Panc1 (cell line): ENCODE measurements at regions not wholly inside any gene's neighbourhood (a gene's known extent, or its start where the extent isn't known, plus 50 kb on each side); places are given as distances from the start of the nearest gene placed in this dataset.

Source experiments
- ATAC-seq: fragments of 200-7000 bp; cut with Tn5 transposase; 2 replicates; pipeline ENCODE4 v1.9.1; 2020; ENCODE audit warnings: mild to moderate bottlenecking, moderate library complexity
- BruUV-seq: library from RNA; stranded (reverse); fragments of 400-500 nt; replicated peaks from 2 replicates; lab custom pipeline; 2021; lab: Mats Ljungman, UMichigan
- CTCF ChIA-PET: fragments of 300-600 bp; sonication (Branson Sonifier 250); formaldehyde crosslinking; loops from one replicate; lab custom pipeline; 2022; ENCODE audit warnings: antibody characterized with exemption; lab: Charles Lee
- POLR2A ChIA-PET: fragments of 300-600 bp; sonication (Branson Sonifier 250); formaldehyde crosslinking; loops from one replicate; lab custom pipeline; 2022; ENCODE audit warnings: antibody characterized with exemption; lab: Charles Lee
- DNase-seq: peaks from one replicate; pipeline ENCODE4 v3.0.0-alpha.2; 2010; ENCODE audit warnings: low read depth, low spot score
- H3K27ac ChIP-seq: 2 replicates; pipeline ENCODE4 v1.5.1; 2011; ENCODE audit warnings: mild to moderate bottlenecking, low read length, inconsistent platforms
- H3K27me3 ChIP-seq: fragments of 200-500 bp; sonication (Bioruptor generic); 2 replicates; pipeline ENCODE4 v1.6.0; 2014; ENCODE audit warnings: low read length, inconsistent platforms; ENCODE audit not compliant: control insufficient read depth, insufficient read depth
- H3K36me3 ChIP-seq: fragments of 200-500 bp; sonication (Bioruptor generic); 2 replicates; pipeline ENCODE4 v1.5.1; 2014; ENCODE audit warnings: inconsistent platforms, mild to moderate bottlenecking, low read length, moderate library complexity; ENCODE audit not compliant: control insufficient read depth, insufficient read depth
- H3K4me1 ChIP-seq: 2 replicates; pipeline ENCODE4 v1.5.1; 2011; ENCODE audit warnings: inconsistent platforms, mild to moderate bottlenecking, low read length, moderate library complexity; ENCODE audit not compliant: control insufficient read depth, insufficient read depth
- H3K4me3 ChIP-seq, 2 experiments: 2 replicates each; pipeline ENCODE4 v1.5.1; 2011 to 2012; ENCODE audit warnings: low read depth in 2 of 2, low read length in 2 of 2, mild to moderate bottlenecking in 2 of 2, inconsistent platforms in 1 of 2, moderate library complexity in 1 of 2
- H3K9me3 ChIP-seq: fragments of 200-500 bp; sonication (Bioruptor generic); 2 replicates; pipeline ENCODE4 v1.5.1; 2014; ENCODE audit warnings: low read depth, mild to moderate bottlenecking, inconsistent platforms, low read length, moderate library complexity; ENCODE audit not compliant: control insufficient read depth, insufficient read depth
- POLR2AphosphoS5 ChIP-seq: IDR thresholded peaks from 2 replicates; pipeline ENCODE4 v1.6.1; 2012; ENCODE audit warnings: mild to moderate bottlenecking, low read depth, low read length, moderate library complexity
- REST ChIP-seq, 2 experiments: IDR thresholded peaks; 2 replicates each; pipeline ENCODE4 v1.6.1; 2011 to 2012; ENCODE audit warnings: low read depth in 2 of 2, control low read depth in 1 of 2, low read length in 1 of 2, mild to moderate bottlenecking in 1 of 2, moderate library complexity in 1 of 2; ENCODE audit not compliant: insufficient read depth in 1 of 2
- SIN3A ChIP-seq: IDR thresholded peaks from 2 replicates; pipeline ENCODE4 v1.6.1; 2012; ENCODE audit warnings: low read depth, mild to moderate bottlenecking, low read length, moderate library complexity, borderline replicate concordance; ENCODE audit not compliant: insufficient read depth
- TCF7L2 ChIP-seq: IDR thresholded peaks from 2 replicates; pipeline ENCODE4 v1.6.1; 2011; ENCODE audit warnings: mild to moderate bottlenecking, low read depth, low read length, inconsistent platforms
- in situ Hi-C: cut with HindIII; loops from 2 replicates; pipeline ENCODE4 v1.10.0; 2016; ENCODE audit warnings: low sequenced_read_pairs, low pct_unique_long_range_greater_than_20kb
- intact Hi-C: fragments of 100-400 bp; cut with micrococcal nuclease; formaldehyde crosslinking; loops from one replicate; pipeline ENCODE4 v1.10.0; 2022; ENCODE audit not compliant: unreplicated experiment
- TF ChIP-seq, protein P1 (sequence below): fragments of 450-650 bp; IDR thresholded peaks from 2 replicates; pipeline ENCODE4 v1.5.1; 2017; ENCODE audit warnings: mild to moderate bottlenecking

DNA sequence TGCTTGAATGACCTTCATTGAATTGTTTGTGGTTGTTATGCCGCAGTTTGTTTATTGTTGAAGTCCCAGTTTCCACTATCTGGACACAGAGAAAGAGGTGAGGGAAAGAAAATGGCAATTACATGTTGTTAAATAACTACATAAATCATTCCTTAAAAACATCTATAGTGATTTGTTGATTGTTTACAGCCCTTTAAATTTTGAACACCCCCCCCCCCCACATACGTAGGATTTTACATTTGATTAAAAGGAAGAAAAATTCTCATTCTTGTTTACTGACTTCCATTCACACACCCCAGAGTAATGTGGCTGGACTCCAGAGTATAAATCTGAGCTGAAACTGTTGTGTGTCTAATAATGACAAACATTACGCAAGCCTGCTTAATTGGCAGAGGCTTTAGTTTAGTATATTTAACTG lies 87.1 kb upstream of the FAM174A start:
- no peak for ATAC-seq
- no peak for DNase-seq
- no peak overlapping the region for H3K27ac ChIP-seq
- no peaks in the 10 kb centered on the region for H3K27me3 ChIP-seq
- no peaks in the 10 kb centered on the region for H3K36me3 ChIP-seq
- H3K9me3 ChIP-seq: no peaks in the 10 kb centered on the region
- in situ Hi-C loops (no loop called here), intact Hi-C loops (no loop called here)
- ChIA-PET POLR2A (no interaction called here), CTCF (no interaction called here)
- H3K4me1 ChIP-seq: no peaks in the 10 kb centered on the region
- TF ChIP-seq, protein P1, sequence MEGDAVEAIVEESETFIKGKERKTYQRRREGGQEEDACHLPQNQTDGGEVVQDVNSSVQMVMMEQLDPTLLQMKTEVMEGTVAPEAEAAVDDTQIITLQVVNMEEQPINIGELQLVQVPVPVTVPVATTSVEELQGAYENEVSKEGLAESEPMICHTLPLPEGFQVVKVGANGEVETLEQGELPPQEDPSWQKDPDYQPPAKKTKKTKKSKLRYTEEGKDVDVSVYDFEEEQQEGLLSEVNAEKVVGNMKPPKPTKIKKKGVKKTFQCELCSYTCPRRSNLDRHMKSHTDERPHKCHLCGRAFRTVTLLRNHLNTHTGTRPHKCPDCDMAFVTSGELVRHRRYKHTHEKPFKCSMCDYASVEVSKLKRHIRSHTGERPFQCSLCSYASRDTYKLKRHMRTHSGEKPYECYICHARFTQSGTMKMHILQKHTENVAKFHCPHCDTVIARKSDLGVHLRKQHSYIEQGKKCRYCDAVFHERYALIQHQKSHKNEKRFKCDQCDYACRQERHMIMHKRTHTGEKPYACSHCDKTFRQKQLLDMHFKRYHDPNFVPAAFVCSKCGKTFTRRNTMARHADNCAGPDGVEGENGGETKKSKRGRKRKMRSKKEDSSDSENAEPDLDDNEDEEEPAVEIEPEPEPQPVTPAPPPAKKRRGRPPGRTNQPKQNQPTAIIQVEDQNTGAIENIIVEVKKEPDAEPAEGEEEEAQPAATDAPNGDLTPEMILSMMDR: no peak
- no peak for TF ChIP-seq SIN3A
- TF ChIP-seq REST (IDR thresholded peaks at IDR 0.05; ENCODE audit: insufficient read depth in 1 of 2, low read depth in 2 of 2, low read length in 1 of 2): no peak
- no peak for TF ChIP-seq TCF7L2
- no peak for TF ChIP-seq POLR2AphosphoS5
- BruUV-seq: no TSS peak
- no peak overlapping the region for H3K4me3 ChIP-seq

DNA sequence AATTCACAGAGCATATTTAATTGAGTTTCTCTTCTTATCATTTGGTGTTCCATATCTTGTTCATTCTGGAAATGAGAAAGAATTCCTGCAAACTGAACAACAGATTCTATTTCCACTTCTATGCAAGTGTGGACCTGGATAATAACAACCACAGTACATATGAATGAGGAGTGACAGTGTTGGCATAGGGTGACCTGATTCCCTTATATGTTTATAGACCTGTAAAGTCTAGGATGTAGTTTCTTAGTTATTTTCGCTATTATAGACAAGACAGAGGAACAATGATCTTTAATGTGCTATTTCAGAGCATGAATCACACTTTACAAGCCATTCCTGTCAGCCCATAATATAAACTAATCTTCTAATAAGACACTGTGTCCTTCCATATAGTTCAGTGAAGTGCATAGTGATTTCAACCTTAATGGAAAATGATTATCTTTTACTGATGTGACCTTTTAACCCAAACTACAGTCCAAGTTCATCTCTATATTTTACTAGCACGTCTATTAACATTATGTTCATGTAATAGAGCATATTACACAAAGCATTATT lies 88.2 kb upstream of the FAM174A start:
- ATAC-seq (no peak), DNase-seq (no peak)
- Histone ChIP-seq H3K27me3 (no peaks in the 10 kb centered on the region), H3K9me3 (no peaks in the 10 kb centered on the region), H3K36me3 (no peaks in the 10 kb centered on the region), H3K4me1 (no peaks in the 10 kb centered on the region), H3K27ac (no peak overlapping the region), H3K4me3 (no peak overlapping the region)
- TF ChIP-seq REST (IDR thresholded peaks at IDR 0.05; ENCODE audit: insufficient read depth in 1 of 2, low read depth in 2 of 2, low read length in 1 of 2) (no peak), POLR2AphosphoS5 (no peak), TCF7L2 (no peak), SIN3A (no peak)
- TF ChIP-seq, protein P1: no peak
- POLR2A ChIA-PET: no interaction called here
- in situ Hi-C loops (no loop called here), intact Hi-C loops (no loop called here)
- BruUV-seq: no TSS peak
- CTCF ChIA-PET: no interaction called here
